ENCODE measurements at regions not wholly inside any gene's neighbourhood (a gene's known extent, or its start where the extent isn't known, plus 50 kb on each side); places are given as distances from the start of the nearest gene placed in this dataset.

GRCh38 chr5:30030101-30030500 is 1163.4 kb upstream of the CDH6 start:
- Histone ChIP-seq H4K20me1 (replicated peaks in 1 of 2; ENCODE audit: control insufficient read depth in 1 of 2, insufficient read depth in 2 of 2, low read length in 2 of 2) (no peaks in the 10 kb centered on the region), H3K56ac (replicated peaks; ENCODE audit: insufficient read length, low read depth, low read length) (no peak overlapping the region), H2AK5ac (ENCODE audit: low read depth, low read length) (no peak overlapping the region), H3K14ac (ENCODE audit: insufficient read length) (no peak overlapping the region), H4K5ac (ENCODE audit: insufficient read length, low read depth, low read length) (no peak overlapping the region), H2BK5ac (ENCODE audit: low read depth, low read length) (no peak overlapping the region), H3K4me1 (replicated peaks in 1 of 4; ENCODE audit: control insufficient read depth in 3 of 4, insufficient read depth in 4 of 4, low read length in 3 of 4) (no peaks in the 10 kb centered on the region), H3K27me3 (replicated peaks in 1 of 4; ENCODE audit: control insufficient read depth in 3 of 4, extremely low read depth in 1 of 4, insufficient read depth in 3 of 4, low read length in 3 of 4) (no peaks in the 10 kb centered on the region), H3K4me2 (ENCODE audit: insufficient read depth in 1 of 2, low read depth in 2 of 2, low read length in 2 of 2) (no peak overlapping the region), H3K79me2 (ENCODE audit: control insufficient read depth in 1 of 2, insufficient read depth in 2 of 2, low read length in 2 of 2) (no peaks in the 10 kb centered on the region), H3K23ac (ENCODE audit: insufficient read length) (no peak overlapping the region), H3K36me3 (ENCODE audit: control insufficient read depth in 2 of 4, insufficient read depth in 4 of 4, low read length in 3 of 4) (no peaks in the 10 kb centered on the region), H3K23me2 (ENCODE audit: low read depth, low read length) (no peaks in the 10 kb centered on the region), H2AFZ (ENCODE audit: low read length) (peak overlapping the region; percentile 67; the same call in 1 of the 2 replicates), H2BK15ac (ENCODE audit: low read length) (no peak overlapping the region), H3K9me3 (ENCODE audit: insufficient read depth in 2 of 2, low read depth in 1 of 2, low read length in 1 of 2) (no peaks in the 10 kb centered on the region), H3K4ac (replicated peaks; ENCODE audit: insufficient read length, low read depth, low read length) (no peak overlapping the region), H3K27ac (ENCODE audit: low read depth, low read length) (no peak overlapping the region), H2BK12ac (ENCODE audit: low read depth, low read length) (no peak overlapping the region), H3K4me3 (ENCODE audit: extremely low read depth in 1 of 4, insufficient read depth in 2 of 4, low read depth in 3 of 4, low read length in 4 of 4) (no peak overlapping the region), H4K91ac (replicated peaks; ENCODE audit: insufficient read length, low read length) (no peak overlapping the region), H4K8ac (ENCODE audit: extremely low read depth, insufficient read depth, low read length) (no peak overlapping the region), H3K9ac (replicated peaks in 1 of 4; ENCODE audit: extremely low read depth in 1 of 4, low read depth in 3 of 4, low read length in 3 of 4) (no peak overlapping the region), H3K18ac (ENCODE audit: extremely low read depth, low read length) (no peak overlapping the region), H2BK120ac (replicated peaks; ENCODE audit: low read depth, low read length) (no peak overlapping the region), H3K79me1 (ENCODE audit: low read depth, low read length) (no peaks in the 10 kb centered on the region), H2BK20ac (ENCODE audit: low read length) (no peak overlapping the region)
- DNase-seq (ENCODE audit: low read depth in 1 of 2, low spot score in 2 of 2) (no peak), FAIRE-seq (no peak)
- 87% methylated on average over 2 of the region's 2 CpGs; no CpG with 5 or more reads in 1 of the 2 experiments for WGBS, 2 experiments (ENCODE audit: extremely low coverage in 1 of 2, insufficient coverage in 1 of 2, insufficient read length in 1 of 2, insufficient replicate concordance in 2 of 2, low coverage in 1 of 2, low lambda C conversion rate in 2 of 2, missing lambda C conversion rate in 1 of 2)
- ChIA-PET CTCF (ENCODE audit: partially characterized antibody) (interaction anchor here (0.9 to 1.5 kb wide), 2 partner anchors 10 to 13 kb away, joined by 3 read pairs; no protein-coding TSS in a partner anchor), POLR2A (ENCODE audit: partially characterized antibody) (no interaction called here)
- TF ChIP-seq CHD7 (IDR thresholded peaks at IDR 0.05; ENCODE audit: insufficient replicate concordance, low read length): no peak

Data from H1 (cell line).